ENCODE measurements at regions not wholly inside any gene's neighbourhood (a gene's known extent, or its start where the extent isn't known, plus 50 kb on each side); places are given as distances from the start of the nearest gene placed in this dataset.

DNA sequence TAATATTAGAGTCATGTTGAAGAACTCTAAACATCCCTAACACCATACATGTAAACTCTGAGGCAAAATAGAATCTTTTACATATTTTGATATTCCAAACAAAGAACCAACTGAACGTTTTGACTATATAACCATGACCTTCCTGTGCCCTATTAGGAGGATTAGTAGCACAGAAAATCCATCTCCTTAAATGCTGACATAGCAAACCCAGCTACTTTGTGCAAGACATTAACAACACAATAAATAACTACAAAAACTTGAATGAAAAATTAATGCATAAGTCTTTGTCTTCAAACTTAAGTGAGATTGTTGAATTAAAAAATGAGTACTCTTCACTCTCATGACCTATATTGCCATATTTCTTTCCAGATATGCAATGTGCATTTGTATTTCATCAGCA is 450.0 kb upstream of the PDZRN3 start:
- FAIRE-seq (no peak), DNase-seq (ENCODE audit: low spot score in 2 of 2) (no peak)

DNA sequence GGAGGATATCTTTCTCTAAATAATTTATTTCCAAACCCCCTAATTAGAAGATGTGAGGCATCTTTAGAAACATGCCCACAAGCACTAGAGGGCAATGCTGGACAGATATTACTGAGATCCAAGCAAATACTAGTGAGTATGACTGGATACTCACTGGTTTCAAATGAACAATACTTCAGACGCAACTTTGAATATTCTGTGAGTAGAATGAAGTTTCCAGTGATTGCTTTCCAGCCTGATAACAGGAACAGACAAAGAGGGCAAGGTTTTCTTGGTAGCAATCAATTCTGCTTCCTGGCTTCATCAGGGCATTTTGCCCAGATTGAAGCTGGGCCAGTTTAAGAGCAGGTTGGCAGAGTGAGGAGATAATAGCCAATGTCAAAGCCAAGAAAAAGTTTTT is 442.6 kb upstream of the PDZRN3 start:
- no peak for FAIRE-seq
- DNase-seq (ENCODE audit: low spot score in 2 of 2): no peak

DNA sequence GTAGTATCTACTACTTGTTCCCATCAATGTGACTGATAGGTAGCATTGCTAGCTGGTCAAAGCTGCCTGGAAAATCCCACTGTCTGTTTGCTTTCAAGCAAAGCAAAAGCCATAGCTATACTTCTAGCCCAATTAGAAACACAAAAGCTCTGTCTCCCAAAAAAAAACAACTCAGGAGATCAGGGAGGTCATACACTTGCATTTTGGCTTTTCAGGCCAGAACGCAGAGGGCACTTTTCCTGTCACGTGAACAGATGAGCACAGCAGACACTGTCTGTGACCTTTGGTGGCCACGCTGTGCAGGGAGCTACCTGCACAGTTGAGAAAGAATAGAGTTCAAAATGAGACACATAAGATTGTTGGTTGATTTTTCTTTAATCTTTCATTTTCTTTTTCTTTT is 441.7 kb upstream of the PDZRN3 start:
- DNase-seq (ENCODE audit: low spot score in 2 of 2): no peak

DNA sequence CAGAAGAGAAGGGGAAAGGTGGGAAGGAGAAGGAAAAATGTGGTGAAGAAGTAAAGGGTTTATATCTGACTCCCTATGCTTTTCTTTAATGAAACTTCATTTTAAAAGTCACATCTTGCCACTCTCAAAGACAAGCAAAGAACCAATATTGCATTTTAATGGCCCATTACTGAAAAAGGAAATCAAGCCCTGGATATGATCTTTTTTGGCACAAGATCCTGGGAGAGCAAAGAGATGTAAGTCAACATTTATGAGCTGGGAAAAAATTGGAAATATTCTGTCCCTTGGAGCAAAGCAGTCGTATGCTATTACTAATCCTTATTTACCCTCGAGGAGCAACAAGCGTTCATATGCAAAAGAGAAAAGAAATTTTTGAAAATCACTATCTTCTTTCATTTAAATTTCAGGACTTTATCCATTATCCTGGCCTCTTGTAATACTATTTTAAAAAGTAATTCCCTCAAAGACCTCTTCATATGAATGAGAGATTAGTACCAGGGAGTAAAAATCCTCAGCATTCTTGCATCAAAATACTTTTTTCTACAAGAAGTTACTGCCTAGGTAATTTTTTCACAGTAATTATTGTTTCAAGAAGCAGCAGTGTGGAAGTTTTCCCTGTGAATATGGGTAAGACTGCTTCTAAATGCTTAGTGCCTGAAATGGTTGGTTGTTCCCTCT is 435.3 kb upstream of the PDZRN3 start:
- no peak for DNase-seq (ENCODE audit: low spot score in 2 of 2)
- no peak for FAIRE-seq

More for the DNA sequence above, 441.7 kb upstream of the PDZRN3 start:
- FAIRE-seq: no peak

DNA sequence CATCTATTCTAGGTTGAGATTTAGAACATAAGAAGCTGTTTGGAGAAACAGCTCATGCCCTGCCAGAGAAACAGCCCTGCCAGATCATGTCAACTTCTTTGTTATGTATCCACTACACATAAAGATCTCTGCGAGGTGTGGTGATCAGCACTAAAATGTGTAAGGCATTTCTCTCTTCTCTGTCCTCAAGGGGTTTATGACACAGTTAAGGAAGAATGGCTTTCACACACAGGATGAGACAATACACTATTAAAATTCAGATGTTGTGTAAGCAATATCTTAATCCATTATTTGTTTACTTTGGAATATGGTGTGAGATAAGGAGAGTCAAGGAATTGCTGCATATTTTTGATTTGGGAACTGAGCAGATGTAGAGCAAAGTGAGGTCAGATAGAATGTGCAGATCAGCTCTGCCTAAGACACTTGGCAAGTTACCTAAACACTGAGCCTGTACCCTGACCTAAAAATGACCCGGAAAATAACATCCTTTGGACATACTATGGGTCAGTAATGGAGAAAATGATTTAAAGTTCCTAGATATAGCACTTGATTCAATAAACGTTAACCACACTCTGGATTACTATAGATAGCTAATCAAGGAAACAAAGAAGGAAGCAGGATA is 434.7 kb upstream of the PDZRN3 start:
- FAIRE-seq (no peak), DNase-seq (ENCODE audit: low spot score in 2 of 2) (no peak)

DNA sequence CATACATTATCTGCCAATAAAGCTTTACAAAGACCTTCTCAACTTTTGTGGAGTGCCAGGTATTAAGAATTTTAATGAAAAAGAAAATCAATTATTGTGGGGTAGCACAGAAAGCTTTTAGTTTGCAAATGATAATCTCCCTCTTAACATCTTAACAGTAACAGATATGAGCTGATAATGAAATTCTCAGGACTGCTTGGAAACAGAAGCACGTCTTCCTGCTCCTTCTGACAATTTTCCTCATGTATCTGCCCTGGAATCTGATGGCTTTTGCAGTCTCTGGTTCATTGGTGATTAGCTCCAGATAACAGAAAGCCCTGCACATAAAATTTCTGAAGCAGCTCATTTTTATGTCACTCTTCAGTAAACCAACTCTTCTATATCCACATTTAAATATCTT is 432.4 kb upstream of the PDZRN3 start:
- FAIRE-seq: no peak
- DNase-seq (ENCODE audit: low spot score in 2 of 2): no peak

DNA sequence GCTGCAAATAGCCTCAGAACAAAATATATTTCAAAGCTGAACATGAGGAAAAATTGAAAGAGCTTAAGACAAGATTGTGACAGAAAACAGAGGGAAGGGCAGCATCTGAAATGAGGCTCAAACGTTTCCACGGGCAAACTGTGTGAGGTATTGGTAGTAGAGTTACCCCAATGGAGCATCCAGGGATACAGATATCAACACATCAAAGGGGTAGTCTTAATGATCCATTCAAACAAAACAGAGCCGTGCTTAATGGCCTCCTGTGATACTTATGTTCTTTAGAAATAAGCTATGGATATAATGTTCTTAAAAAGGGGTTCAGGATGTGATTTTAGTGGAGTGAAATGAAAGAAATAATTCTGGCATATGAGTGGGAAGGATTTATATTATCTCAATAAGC is 430.3 kb upstream of the PDZRN3 start:
- DNase-seq (ENCODE audit: low spot score in 2 of 2) (no peak), FAIRE-seq (no peak)

DNA sequence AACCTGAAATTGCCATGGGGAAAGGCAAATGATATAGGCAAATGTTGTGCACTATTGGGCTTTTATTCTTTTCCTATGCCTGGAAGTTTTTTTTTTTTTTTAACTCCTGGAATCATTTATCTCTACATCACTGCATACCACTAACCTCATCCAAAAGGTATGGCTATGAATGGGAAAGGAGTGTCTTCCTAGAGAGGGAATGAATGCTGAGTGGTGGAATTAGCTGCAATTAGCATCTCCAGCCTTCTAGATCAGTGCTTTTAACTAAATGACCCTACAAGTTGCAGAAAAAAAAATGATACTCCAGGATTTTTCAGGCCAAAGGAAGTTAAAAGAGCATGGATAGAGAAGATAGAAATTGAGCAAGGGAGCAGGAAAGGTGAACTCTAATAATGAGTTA is 429.8 kb upstream of the PDZRN3 start:
- DNase-seq (ENCODE audit: low spot score in 2 of 2) (no peak), FAIRE-seq (no peak)

DNA sequence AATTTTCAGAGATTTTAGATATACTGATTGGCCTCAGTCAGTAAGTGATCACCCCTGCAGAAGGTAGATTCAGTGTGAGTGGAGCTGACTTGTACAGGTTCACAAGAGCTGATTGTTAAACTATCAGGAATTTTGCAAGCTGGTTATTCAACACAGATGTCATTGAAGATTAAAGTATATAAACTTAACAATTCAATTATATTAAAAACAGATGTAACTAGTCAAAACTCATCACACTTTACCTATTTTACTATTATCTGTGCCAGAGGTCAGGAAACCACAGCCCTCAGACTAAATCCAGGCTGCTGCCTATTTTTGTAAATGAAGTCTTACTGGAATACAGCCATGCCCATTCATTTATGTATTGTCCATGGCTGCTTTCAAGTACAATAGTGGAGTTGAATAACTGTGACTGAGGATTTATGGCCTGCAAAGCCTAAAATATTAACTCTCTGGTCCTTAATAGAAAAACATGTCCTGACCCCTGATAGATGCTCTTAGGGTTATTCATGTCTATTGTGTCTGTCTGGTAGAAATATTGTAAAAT is 429.3 kb upstream of the PDZRN3 start:
- no peak for FAIRE-seq
- no peak for DNase-seq (ENCODE audit: low spot score in 2 of 2)

DNA sequence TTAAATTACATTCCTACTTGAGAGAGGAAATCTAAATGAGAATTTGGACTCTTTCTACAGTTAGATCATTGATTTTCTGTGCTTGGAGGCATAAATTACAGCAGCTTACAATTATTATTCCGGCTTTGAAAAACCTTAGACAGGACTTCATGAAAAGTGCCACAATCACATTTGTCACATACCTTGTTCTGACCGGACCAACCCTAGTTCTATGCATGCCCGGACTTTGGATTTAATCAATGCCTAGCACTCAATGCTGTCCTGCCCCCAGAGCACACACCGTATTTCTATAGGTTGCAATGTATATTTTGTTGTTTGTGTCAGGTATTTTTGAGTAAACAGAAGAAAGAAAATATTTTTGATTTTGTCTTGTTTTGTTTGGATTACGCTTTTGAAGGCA is 424.7 kb upstream of the PDZRN3 start:
- FAIRE-seq (no peak), DNase-seq (ENCODE audit: low spot score in 2 of 2) (no peak)

DNA sequence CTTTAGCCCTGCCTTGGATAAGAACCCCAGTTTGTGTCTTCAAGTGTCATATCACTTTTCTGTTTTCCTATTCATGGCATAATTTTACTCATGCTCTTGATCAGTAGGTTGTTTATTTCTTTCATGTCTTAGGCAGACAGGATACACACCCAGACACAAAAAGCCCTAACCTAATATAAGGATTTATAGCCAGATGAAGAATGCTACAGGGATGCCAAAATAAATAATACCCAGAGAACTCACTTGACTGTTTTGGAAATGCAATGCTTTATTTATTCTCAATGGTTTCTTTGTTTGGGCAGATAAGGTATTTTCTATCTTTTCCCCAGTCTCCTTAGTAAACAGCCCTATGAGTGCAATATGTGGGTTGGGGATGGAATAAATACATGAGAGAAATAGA is 424.0 kb upstream of the PDZRN3 start:
- FAIRE-seq (no peak), DNase-seq (ENCODE audit: low spot score in 2 of 2) (no peak)

DNA sequence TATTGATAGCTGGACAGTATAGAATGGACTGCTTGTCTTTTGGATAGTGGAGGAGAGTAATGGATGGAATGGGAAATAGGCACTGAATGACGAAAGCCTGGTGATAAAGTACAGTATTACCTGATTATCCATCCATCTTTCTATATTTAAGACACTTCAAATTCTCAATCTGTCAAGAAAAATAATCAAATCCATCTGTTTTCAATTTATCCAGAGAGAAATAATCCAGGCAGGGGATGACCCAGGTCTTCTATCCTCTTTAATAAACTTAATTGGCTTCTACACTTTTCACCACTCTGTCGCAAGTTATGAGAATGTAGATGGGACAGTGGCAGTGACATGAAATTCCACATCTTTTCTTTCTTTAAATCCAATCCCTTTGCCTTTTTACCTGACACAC is 420.3 kb upstream of the PDZRN3 start:
- no peak for DNase-seq (ENCODE audit: low spot score in 2 of 2)
- FAIRE-seq: no peak

DNA sequence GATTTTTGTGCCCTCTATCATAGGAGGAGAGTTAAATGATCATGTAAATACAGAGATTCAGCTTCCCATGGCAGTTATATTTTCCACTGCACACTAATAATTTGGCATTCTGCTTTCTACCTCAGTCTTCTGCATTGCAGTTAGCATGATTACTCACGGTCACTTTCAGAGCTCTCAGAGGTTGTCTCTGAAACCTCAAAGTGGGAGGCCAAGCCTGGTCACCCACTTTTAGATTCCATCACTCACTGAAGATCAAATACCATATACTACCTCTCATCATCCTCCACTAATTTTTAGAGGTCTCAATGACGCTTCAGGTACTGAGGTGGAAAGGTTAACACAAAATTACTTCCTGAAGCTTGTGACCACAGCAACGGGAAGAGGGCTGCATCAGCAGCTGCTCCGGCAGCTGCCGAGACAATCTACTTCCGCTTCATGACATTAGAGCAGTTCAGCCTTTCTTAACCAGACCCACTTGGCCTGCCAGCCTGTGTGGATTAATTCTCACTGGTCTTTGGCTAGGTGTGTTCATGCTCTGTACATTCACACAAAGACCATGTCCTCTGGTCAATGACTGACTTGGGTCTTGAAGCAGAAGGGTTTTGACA is 416.4 kb upstream of the PDZRN3 start:
- DNase-seq (ENCODE audit: low spot score in 2 of 2) (no peak), FAIRE-seq (no peak)

DNA sequence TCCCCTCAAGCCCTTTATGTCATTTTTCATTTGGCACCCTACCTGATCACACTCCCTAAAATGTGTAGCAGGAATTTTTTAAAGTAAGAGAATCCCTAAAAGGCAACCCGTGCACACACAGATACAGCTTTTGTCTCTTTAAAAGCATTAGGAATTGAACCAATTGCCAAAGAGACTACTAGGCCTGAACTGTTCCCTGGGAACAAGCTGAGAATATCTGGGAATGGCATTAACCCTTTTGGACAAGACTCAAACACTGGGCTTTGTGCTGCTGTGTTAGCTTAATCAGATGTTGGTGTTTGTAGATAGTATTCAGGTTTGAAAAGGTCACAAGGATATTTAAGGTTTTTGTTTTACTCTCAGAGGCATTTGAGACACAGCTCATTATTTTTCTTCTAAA is 414.4 kb upstream of the PDZRN3 start:
- no peak for FAIRE-seq
- DNase-seq (ENCODE audit: low spot score in 2 of 2): no peak

DNA sequence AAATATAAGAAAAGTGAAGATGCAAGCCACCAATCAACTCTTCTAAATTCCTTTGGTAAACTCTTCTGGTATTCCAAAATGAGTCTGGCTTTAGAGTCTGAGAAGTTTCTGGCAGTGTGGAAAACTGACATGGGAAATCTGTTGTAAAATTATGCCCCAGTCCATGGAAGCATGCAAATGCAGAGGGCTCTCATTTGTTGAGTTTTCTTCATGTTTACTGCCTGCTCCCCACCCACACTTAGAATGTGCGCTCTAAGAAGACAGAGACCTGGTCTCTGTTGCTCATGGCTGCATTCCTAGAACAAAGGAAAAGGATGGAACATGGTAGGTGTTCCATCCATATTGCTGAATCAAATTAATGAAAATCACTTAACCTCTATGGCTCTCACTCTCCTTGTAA is 411.8 kb upstream of the PDZRN3 start:
- DNase-seq (ENCODE audit: low spot score in 2 of 2) (no peak), FAIRE-seq (no peak)

DNA sequence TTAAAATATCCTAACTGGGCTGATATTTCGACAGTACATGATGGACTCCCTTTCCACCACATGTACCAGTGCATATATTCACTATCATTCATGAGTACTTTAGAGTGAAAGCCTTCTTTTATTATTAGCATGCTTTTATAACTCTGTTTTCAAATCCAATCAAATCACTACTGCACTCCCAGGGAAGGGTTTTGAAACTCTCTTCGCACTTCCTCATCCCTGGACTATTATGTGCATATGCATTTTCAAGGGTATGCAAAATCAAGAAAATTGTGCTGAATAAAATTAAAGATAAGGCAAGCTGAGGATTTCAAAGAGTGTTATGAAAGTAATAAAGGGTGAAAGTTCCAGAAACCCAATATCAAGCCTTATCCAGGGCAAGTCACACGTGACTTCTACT is 411.4 kb upstream of the PDZRN3 start:
- FAIRE-seq: no peak
- no peak for DNase-seq (ENCODE audit: low spot score in 2 of 2)

DNA sequence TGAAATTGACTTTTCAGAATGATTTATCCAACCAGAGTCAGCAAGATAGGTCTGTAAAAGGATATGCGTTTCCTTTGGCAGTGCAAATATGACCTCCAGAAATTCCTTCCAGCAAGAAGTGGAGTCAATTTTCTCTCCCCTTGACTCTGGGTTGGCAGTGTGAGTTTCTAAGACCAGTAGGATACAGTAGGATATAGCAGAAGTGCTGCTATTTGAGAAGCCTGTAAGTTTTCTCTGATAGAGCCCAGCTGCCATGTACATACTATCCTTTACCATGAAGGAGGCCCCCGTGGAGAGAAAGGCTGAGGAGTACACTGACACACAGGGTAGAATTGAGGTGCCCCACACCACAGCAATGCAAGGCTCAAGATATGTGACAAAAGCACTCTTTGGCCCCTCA is 409.1 kb upstream of the PDZRN3 start:
- DNase-seq (ENCODE audit: low spot score in 2 of 2): no peak
- no peak for FAIRE-seq

DNA sequence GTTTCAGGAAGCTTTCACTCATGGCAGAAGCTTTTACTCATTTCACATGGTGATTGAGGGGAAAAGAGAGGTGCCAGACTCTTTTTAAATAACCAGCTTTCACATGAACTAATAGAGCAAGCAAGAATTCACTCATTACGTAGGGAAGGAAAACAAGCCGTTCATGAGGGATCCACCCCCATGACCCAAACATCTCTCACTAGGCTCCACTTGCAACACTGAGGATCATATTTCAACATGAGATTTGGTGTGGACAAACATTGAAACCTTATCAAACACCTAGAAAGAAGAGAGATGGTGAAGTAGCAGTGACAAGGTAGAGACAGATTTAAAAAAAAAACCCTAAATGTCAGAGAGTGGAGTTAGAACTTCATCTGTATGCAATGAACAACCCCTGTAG is 408.6 kb upstream of the PDZRN3 start:
- no peak for DNase-seq (ENCODE audit: low spot score in 2 of 2)
- FAIRE-seq: no peak

DNA sequence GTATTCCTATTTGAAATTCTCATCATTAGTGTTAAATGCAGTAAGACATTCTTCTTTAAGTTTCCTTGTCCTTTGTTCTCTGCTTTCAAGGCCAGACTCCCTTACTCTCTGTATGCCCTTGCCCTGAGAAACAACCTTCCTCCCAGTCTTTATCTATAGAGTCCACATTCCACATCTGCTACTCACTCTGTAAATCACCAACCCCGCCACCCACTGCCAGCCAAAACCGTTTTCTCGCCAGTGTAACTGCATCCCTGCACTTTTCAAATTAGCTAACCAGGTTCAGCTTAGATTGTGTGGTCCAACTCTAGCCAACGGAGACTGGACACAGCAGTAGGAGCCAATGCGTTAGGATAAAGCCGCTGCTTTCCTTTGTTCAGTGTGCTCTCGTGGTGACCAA is 402.4 kb upstream of the PDZRN3 start:
- DNase-seq (ENCODE audit: low spot score in 2 of 2) (no peak), FAIRE-seq (no peak)

DNA sequence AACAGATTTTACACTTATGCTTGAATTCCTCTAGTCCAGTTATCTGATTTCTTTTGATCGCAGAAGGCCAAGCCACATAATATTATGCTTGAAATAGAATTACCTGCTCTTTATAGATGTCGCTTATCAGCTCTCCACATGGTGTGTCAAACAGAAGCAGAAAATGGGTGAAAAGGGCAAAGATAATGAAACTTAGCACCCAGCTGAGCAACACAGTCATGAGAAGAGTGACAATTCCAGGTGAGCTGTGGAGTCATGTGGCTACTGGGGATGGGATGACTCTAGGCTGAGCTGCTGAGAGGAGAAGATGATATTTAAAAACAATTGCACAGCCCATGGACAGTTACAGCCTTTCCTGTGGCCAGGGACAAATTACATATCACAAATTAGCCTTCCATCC is 398.7 kb upstream of the PDZRN3 start:
- FAIRE-seq (no peak), DNase-seq (ENCODE audit: low spot score in 2 of 2) (no peak)

DNA sequence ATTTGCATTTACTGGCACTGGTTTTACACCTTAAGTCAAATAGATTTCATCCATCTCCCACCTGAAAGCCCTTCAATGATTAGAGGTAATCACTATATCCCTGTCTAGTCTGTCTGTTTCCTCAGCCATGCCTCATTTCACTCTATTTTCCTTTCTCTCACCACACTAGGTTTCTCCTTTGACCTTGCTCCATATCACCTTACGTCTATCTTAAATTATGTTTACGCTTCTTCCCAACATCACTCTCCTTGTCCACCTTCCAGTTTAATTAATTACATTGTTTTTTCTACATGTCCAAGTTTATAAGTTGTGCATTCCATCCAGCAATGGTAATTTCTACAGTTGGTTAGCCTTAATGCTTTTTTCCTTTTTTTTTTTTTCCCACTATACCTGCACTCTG is 396.7 kb upstream of the PDZRN3 start:
- FAIRE-seq (no peak), DNase-seq (ENCODE audit: low spot score in 2 of 2) (no peak)

All from frontal cortex (tissue), 3 donors.